ENCODE measurements at regions not wholly inside any gene's neighbourhood (a gene's known extent, or its start where the extent isn't known, plus 50 kb on each side); places are given as distances from the start of the nearest gene placed in this dataset.

DNA sequence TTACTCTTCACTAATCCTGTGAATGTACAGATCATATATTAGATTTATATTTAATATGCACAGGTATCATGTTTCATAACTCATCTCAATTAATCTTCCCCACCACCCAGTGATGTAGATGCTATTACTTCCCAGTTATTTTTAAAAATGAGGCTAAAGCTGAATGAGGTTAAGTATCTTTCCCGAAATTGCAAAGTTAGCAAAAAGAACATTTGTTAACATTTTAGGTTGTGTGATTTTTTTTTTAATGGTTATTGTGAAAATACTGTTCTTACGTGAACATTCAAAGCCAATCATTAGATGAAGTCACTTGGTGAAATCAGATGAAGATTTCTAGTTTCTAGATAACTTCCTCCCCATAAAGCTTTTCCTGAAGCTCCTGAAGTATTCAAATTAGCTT is 186.9 kb upstream of the PLEKHA5 start:
- intact Hi-C loops (cut with micrococcal nuclease; ENCODE audit: unreplicated experiment), result no loop called here
- no peak overlapping the region for H3K4me3 Mint-ChIP-seq (ENCODE audit: low read depth, unreplicated experiment)
- CTCF ChIA-PET, result no interaction called here
- no peaks in the 10 kb centered on the region for H3K36me3 Mint-ChIP-seq (ENCODE audit: insufficient read depth, unreplicated experiment)
- TF ChIP-seq, protein P1, sequence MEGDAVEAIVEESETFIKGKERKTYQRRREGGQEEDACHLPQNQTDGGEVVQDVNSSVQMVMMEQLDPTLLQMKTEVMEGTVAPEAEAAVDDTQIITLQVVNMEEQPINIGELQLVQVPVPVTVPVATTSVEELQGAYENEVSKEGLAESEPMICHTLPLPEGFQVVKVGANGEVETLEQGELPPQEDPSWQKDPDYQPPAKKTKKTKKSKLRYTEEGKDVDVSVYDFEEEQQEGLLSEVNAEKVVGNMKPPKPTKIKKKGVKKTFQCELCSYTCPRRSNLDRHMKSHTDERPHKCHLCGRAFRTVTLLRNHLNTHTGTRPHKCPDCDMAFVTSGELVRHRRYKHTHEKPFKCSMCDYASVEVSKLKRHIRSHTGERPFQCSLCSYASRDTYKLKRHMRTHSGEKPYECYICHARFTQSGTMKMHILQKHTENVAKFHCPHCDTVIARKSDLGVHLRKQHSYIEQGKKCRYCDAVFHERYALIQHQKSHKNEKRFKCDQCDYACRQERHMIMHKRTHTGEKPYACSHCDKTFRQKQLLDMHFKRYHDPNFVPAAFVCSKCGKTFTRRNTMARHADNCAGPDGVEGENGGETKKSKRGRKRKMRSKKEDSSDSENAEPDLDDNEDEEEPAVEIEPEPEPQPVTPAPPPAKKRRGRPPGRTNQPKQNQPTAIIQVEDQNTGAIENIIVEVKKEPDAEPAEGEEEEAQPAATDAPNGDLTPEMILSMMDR (IDR thresholded peaks at IDR 0.05; ENCODE audit: unreplicated experiment), result no peak
- BruUV-seq (replicated peaks), result no TSS peak
- no peak for DNase-seq
- no peaks in the 10 kb centered on the region for H3K4me1 Mint-ChIP-seq (ENCODE audit: low read depth, unreplicated experiment)
- H3K9me3 Mint-ChIP-seq (ENCODE audit: low read depth, unreplicated experiment), result no peaks in the 10 kb centered on the region
- H3K27me3 Mint-ChIP-seq (ENCODE audit: unreplicated experiment), result no peaks in the 10 kb centered on the region
- no peak overlapping the region for H3K27ac Mint-ChIP-seq (ENCODE audit: unreplicated experiment)

GRCh38 chr12:18943200-18943599 is 186.3 kb upstream of the PLEKHA5 start:
- CTCF ChIA-PET, result no interaction called here

DNA sequence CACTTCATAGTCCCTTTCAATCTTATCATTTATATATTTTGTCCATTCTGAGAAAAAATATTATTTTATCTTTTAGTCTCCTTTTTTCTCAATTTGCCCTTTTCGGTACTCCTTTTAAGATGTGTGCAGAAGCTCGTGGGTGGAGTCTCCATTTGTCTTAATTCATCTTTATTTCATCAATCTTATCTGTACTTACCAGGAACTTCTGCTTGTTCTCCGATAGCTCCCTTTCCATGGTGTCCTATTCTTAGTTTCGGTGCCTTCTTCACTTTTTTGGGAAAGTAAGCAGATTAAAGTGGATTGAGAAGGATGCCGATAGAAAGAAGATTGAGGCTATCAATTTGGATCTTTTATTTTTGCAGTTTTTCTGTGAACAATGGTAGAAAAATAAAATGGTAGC is 183.4 kb upstream of the PLEKHA5 start:
- no TSS peak for BruUV-seq (replicated peaks)
- TF ChIP-seq, protein P1 (IDR thresholded peaks at IDR 0.05; ENCODE audit: unreplicated experiment), result no peak
- CTCF ChIA-PET, result no interaction called here
- Mint-ChIP-seq H3K4me1 (ENCODE audit: low read depth, unreplicated experiment) (no peaks in the 10 kb centered on the region), H3K27me3 (ENCODE audit: unreplicated experiment) (no peaks in the 10 kb centered on the region), H3K4me3 (ENCODE audit: low read depth, unreplicated experiment) (no peak overlapping the region), H3K36me3 (ENCODE audit: insufficient read depth, unreplicated experiment) (no peaks in the 10 kb centered on the region), H3K27ac (ENCODE audit: unreplicated experiment) (no peak overlapping the region), H3K9me3 (ENCODE audit: low read depth, unreplicated experiment) (no peaks in the 10 kb centered on the region)
- intact Hi-C loops (cut with micrococcal nuclease; ENCODE audit: unreplicated experiment), result no loop called here
- no peak for DNase-seq

More at GRCh38 chr12:18943200-18943599, 186.3 kb upstream of the PLEKHA5 start:
- no peaks in the 10 kb centered on the region for H3K9me3 Mint-ChIP-seq (ENCODE audit: low read depth, unreplicated experiment)
- intact Hi-C loops (cut with micrococcal nuclease; ENCODE audit: unreplicated experiment), result no loop called here
- no TSS peak for BruUV-seq (replicated peaks)
- no peaks in the 10 kb centered on the region for H3K27me3 Mint-ChIP-seq (ENCODE audit: unreplicated experiment)
- no peak overlapping the region for H3K27ac Mint-ChIP-seq (ENCODE audit: unreplicated experiment)
- no peaks in the 10 kb centered on the region for H3K4me1 Mint-ChIP-seq (ENCODE audit: low read depth, unreplicated experiment)
- H3K4me3 Mint-ChIP-seq (ENCODE audit: low read depth, unreplicated experiment), result no peak overlapping the region
- H3K36me3 Mint-ChIP-seq (ENCODE audit: insufficient read depth, unreplicated experiment), result no peaks in the 10 kb centered on the region
- TF ChIP-seq, protein P1 (IDR thresholded peaks at IDR 0.05; ENCODE audit: unreplicated experiment), result no peak
- DNase-seq, result no peak

DNA sequence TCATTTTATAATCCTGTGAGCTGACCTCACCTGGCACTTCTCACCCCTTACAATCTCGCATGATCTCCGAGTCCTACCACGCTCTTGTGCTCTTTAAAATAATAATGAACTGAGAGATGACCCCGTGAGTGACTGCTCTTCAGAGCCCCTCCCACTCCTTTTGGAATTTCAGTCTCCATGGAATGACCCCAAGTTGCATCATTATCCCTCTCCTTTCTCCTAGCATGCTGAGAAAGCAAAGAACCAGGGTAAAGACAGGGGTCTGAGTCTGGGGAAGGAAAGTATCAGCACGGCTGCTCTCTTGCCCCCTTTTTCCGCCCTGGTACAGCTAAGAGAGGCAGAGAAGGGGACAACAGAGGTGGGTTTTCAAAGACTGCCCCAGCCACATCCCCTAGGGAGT is 178.3 kb upstream of the PLEKHA5 start:
- TF ChIP-seq, protein P1 (IDR thresholded peaks at IDR 0.05; ENCODE audit: unreplicated experiment), result no peak
- intact Hi-C loops (cut with micrococcal nuclease; ENCODE audit: unreplicated experiment), result no loop called here
- H3K27ac Mint-ChIP-seq (ENCODE audit: unreplicated experiment), result no peak overlapping the region
- no TSS peak for BruUV-seq (replicated peaks)
- no peak for DNase-seq
- CTCF ChIA-PET, result interaction anchor here (0.7 kb wide), 1 partner anchor 592 kb away, joined by 4 read pairs; no protein-coding TSS in a partner anchor
- no peaks in the 10 kb centered on the region for H3K4me1 Mint-ChIP-seq (ENCODE audit: low read depth, unreplicated experiment)
- H3K27me3 Mint-ChIP-seq (ENCODE audit: unreplicated experiment), result no peaks in the 10 kb centered on the region
- H3K4me3 Mint-ChIP-seq (ENCODE audit: low read depth, unreplicated experiment), result no peak overlapping the region
- no peaks in the 10 kb centered on the region for H3K9me3 Mint-ChIP-seq (ENCODE audit: low read depth, unreplicated experiment)
- H3K36me3 Mint-ChIP-seq (ENCODE audit: insufficient read depth, unreplicated experiment), result no peaks in the 10 kb centered on the region
